Caki2 (cell line): ENCODE measurements at regions not wholly inside any gene's neighbourhood (a gene's known extent, or its start where the extent isn't known, plus 50 kb on each side); places are given as distances from the start of the nearest gene placed in this dataset.
"Not testable (repeated sequence)": the region's sequence is repeated elsewhere in the genome, so short reads cannot be mapped to it uniquely, and the experiment has no call there.

Experiments
- DNase-seq: peaks from one replicate; pipeline ENCODE4 v3.0.0-alpha.2; 2015; ENCODE audit warnings: low read depth
- in situ Hi-C: cut with HindIII; loops from 2 replicates; pipeline ENCODE4 v1.10.0; 2016; ENCODE audit warnings: low sequenced_read_pairs, low pct_unique_long_range_greater_than_20kb, mixed read lengths

GRCh38 chrX:112211459-112211858 lies 128.9 kb upstream of the TRPC5 start:
- no peak for DNase-seq
- in situ Hi-C loops: no loop called here

- no peak for DNase-seq
- in situ Hi-C loops: no loop called here
Measured at GRCh38 chrX:112197840-112198239, 115.3 kb upstream of the TRPC5 start.

- in situ Hi-C loops: no loop called here
- DNase-seq: no peak
Measured at GRCh38 chrX:112190646-112191045, 108.1 kb upstream of the TRPC5 start.

GRCh38 chrX:112181361-112181760 lies 98.8 kb upstream of the TRPC5 start:
- in situ Hi-C loops, DNase-seq: not testable (repeated sequence)

GRCh38 chrX:112164420-112164819 lies 81.8 kb upstream of the TRPC5 start:
- in situ Hi-C loops: no loop called here

GRCh38 chrX:112163906-112164305 lies 81.3 kb upstream of the TRPC5 start:
- in situ Hi-C loops: no loop called here
- DNase-seq: no peak

More at GRCh38 chrX:112164420-112164819, 81.8 kb upstream of the TRPC5 start:
- no peak for DNase-seq

GRCh38 chrX:112148397-112148796 lies 65.8 kb upstream of the TRPC5 start:
- in situ Hi-C loops: no loop called here

GRCh38 chrX:112147206-112147605 lies 64.6 kb upstream of the TRPC5 start:
- DNase-seq: peak; percentile 0
- in situ Hi-C loops: no loop called here

More at GRCh38 chrX:112148397-112148796, 65.8 kb upstream of the TRPC5 start:
- DNase-seq: no peak

- in situ Hi-C loops: no loop called here
- no peak for DNase-seq
Measured at GRCh38 chrX:112137276-112137675, 54.7 kb upstream of the TRPC5 start.
